Stomach (tissue), 4 donors: ENCODE measurements at regions not wholly inside any gene's neighbourhood (a gene's known extent, or its start where the extent isn't known, plus 50 kb on each side); places are given as distances from the start of the nearest gene placed in this dataset.

Source experiments
- EP300 ChIP-seq: sonication (generic); formaldehyde crosslinking; IDR thresholded peaks from one replicate; pipeline ENCODE4 v1.6.1; 2017; ENCODE audit warnings: antibody characterized with exemption
- POLR2A ChIP-seq, 4 donors: fragments of 450-650 bp; IDR thresholded peaks; one replicate each; pipeline ENCODE4 v1.6.1; 2016; ENCODE audit warnings: antibody characterized with exemption in 4 of 4, control low read depth in 2 of 4, mild to moderate bottlenecking in 1 of 4, moderate library complexity in 1 of 4
- POLR2AphosphoS5 ChIP-seq, 3 donors: sonication (generic); formaldehyde crosslinking; IDR thresholded peaks; one replicate each; pipeline ENCODE4 v1.6.1; 2016; ENCODE audit warnings: antibody characterized with exemption in 3 of 3
- TF ChIP-seq, protein P1 (sequence below), 7 experiments: fragments of 450-650 bp in 4 of 7; fragments of 200-600 bp in 3 of 7; sonication (generic) in 3 of 7; IDR thresholded peaks; one replicate each; pipeline ENCODE4 v1.5.1; 2016 to 2019; ENCODE audit warnings: antibody characterized with exemption in 7 of 7, control low read depth in 2 of 7, mild to moderate bottlenecking in 1 of 7

DNA sequence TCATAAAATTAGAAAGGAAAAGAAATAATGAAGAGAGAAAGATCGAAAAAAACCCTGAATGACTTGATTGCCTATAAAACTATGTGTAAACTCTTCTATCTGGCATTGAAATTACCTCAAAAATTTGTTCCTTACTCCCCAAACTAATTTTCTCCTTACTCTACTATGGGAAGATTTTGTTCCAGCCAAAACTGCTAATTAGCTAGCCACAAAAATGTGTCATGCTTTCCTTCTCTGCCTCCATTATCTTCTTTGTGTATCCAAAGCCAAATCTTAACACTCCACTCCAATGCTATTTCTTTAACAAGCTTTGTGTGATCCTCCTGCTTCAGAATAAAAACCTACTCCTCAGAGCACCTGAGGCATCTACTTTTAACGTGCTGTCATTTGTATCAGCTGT is 831.2 kb downstream of the METTL15 start:
- TF ChIP-seq POLR2A (IDR thresholded peaks at IDR 0.05) (no peak), POLR2AphosphoS5 (IDR thresholded peaks at IDR 0.05) (no peak), EP300 (no peak)
- TF ChIP-seq, protein P1, sequence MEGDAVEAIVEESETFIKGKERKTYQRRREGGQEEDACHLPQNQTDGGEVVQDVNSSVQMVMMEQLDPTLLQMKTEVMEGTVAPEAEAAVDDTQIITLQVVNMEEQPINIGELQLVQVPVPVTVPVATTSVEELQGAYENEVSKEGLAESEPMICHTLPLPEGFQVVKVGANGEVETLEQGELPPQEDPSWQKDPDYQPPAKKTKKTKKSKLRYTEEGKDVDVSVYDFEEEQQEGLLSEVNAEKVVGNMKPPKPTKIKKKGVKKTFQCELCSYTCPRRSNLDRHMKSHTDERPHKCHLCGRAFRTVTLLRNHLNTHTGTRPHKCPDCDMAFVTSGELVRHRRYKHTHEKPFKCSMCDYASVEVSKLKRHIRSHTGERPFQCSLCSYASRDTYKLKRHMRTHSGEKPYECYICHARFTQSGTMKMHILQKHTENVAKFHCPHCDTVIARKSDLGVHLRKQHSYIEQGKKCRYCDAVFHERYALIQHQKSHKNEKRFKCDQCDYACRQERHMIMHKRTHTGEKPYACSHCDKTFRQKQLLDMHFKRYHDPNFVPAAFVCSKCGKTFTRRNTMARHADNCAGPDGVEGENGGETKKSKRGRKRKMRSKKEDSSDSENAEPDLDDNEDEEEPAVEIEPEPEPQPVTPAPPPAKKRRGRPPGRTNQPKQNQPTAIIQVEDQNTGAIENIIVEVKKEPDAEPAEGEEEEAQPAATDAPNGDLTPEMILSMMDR (IDR thresholded peaks at IDR 0.05): no peak
